Endothelial cell of hepatic sinusoid (primary cell): ENCODE measurements at regions not wholly inside any gene's neighbourhood (a gene's known extent, or its start where the extent isn't known, plus 50 kb on each side); places are given as distances from the start of the nearest gene placed in this dataset.

Experiments
- in situ Hi-C: cut with HindIII; loops from 2 replicates; pipeline ENCODE4 v1.10.0; 2017; ENCODE audit warnings: low sequenced_read_pairs

- in situ Hi-C loops, result no loop called here
These were observed 242.5 kb upstream of the N4BP1 start for GRCh38 chr16:48852458-48852857.

- in situ Hi-C loops, result no loop called here
These were observed 240.3 kb upstream of the N4BP1 start for GRCh38 chr16:48850097-48850770.

GRCh38 chr16:48846277-48846676 lies 236.3 kb upstream of the N4BP1 start:
- in situ Hi-C loops, result no loop called here

- in situ Hi-C loops, result no loop called here
These were observed 235.3 kb upstream of the N4BP1 start for GRCh38 chr16:48845261-48845660.

- in situ Hi-C loops, result no loop called here
These were observed 228.4 kb upstream of the N4BP1 start for GRCh38 chr16:48838349-48838748.

GRCh38 chr16:48836636-48837035 lies 226.7 kb upstream of the N4BP1 start:
- in situ Hi-C loops, result no loop called here

GRCh38 chr16:48836067-48836466 lies 226.1 kb upstream of the N4BP1 start:
- in situ Hi-C loops, result no loop called here

- in situ Hi-C loops, result no loop called here
These were observed 224.6 kb upstream of the N4BP1 start for GRCh38 chr16:48834576-48834975.

- in situ Hi-C loops, result no loop called here
These were observed 223.5 kb upstream of the N4BP1 start for GRCh38 chr16:48833461-48833860.

GRCh38 chr16:48831076-48831722 lies 221.2 kb upstream of the N4BP1 start:
- in situ Hi-C loops, result no loop called here

GRCh38 chr16:48829336-48830310 lies 219.6 kb upstream of the N4BP1 start:
- in situ Hi-C loops, result no loop called here

- in situ Hi-C loops, result no loop called here
These were observed 214.3 kb upstream of the N4BP1 start for GRCh38 chr16:48824271-48824670.

GRCh38 chr16:48822431-48822830 lies 212.5 kb upstream of the N4BP1 start:
- in situ Hi-C loops, result no loop called here

- in situ Hi-C loops, result no loop called here
These were observed 210.4 kb upstream of the N4BP1 start for GRCh38 chr16:48820379-48820778.

- in situ Hi-C loops, result no loop called here
These were observed 208.3 kb upstream of the N4BP1 start for GRCh38 chr16:48818257-48818656.

GRCh38 chr16:48817032-48817431 lies 207.1 kb upstream of the N4BP1 start:
- in situ Hi-C loops, result no loop called here

GRCh38 chr16:48816393-48816792 lies 206.4 kb upstream of the N4BP1 start:
- in situ Hi-C loops, result no loop called here

GRCh38 chr16:48814994-48815393 lies 205.0 kb upstream of the N4BP1 start:
- in situ Hi-C loops, result no loop called here

GRCh38 chr16:48813485-48813884 lies 203.5 kb upstream of the N4BP1 start:
- in situ Hi-C loops, result no loop called here

- in situ Hi-C loops, result no loop called here
These were observed 202.9 kb upstream of the N4BP1 start for GRCh38 chr16:48812856-48813255.

- in situ Hi-C loops, result no loop called here
These were observed 201.5 kb upstream of the N4BP1 start for GRCh38 chr16:48811478-48811877.
